ENCODE measurements at regions not wholly inside any gene's neighbourhood (a gene's known extent, or its start where the extent isn't known, plus 50 kb on each side); places are given as distances from the start of the nearest gene placed in this dataset.

DNA sequence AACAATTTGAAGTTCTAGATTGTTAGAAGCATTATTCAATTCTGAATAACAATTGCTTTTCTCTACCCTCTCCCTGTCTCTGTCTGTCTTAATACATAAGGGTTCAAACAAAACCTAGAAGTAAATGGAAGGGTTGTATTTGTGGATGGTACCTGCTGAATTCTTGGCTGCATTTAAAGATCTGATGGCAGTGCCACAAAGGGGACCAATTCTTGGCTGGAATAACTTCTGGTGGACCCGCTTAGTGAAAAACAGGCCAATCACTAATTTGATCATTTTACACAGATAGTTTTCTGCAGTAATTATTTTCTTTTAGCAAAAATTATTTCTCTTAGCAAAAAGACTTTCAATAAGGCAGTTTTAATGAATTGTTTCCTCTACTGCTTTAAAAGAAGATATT lies 353.5 kb downstream of the MYCN start:
- TF ChIP-seq, protein P1, sequence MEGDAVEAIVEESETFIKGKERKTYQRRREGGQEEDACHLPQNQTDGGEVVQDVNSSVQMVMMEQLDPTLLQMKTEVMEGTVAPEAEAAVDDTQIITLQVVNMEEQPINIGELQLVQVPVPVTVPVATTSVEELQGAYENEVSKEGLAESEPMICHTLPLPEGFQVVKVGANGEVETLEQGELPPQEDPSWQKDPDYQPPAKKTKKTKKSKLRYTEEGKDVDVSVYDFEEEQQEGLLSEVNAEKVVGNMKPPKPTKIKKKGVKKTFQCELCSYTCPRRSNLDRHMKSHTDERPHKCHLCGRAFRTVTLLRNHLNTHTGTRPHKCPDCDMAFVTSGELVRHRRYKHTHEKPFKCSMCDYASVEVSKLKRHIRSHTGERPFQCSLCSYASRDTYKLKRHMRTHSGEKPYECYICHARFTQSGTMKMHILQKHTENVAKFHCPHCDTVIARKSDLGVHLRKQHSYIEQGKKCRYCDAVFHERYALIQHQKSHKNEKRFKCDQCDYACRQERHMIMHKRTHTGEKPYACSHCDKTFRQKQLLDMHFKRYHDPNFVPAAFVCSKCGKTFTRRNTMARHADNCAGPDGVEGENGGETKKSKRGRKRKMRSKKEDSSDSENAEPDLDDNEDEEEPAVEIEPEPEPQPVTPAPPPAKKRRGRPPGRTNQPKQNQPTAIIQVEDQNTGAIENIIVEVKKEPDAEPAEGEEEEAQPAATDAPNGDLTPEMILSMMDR (IDR thresholded peaks at IDR 0.05) = no peak
- no peak for TF ChIP-seq POLR2A (IDR thresholded peaks at IDR 0.05)
